ENCODE measurements at regions not wholly inside any gene's neighbourhood (a gene's known extent, or its start where the extent isn't known, plus 50 kb on each side); places are given as distances from the start of the nearest gene placed in this dataset.

GRCh38 chr20:50381075-50381732, 129.0 kb upstream of the PTPN1 start:
- DNase-seq, result no peak

- no peak for DNase-seq
Measured at GRCh38 chr20:50381771-50382593, 128.2 kb upstream of the PTPN1 start.

GRCh38 chr20:50385733-50386640, 124.2 kb upstream of the PTPN1 start:
- DNase-seq, result no peak

- no peak for DNase-seq
Measured at GRCh38 chr20:50386641-50386960, 123.6 kb upstream of the PTPN1 start.

GRCh38 chr20:50387218-50387995, 122.8 kb upstream of the PTPN1 start:
- DNase-seq, result no peak

GRCh38 chr20:50387996-50388332, 122.2 kb upstream of the PTPN1 start:
- no peak for DNase-seq

- DNase-seq, result no peak
Measured at GRCh38 chr20:50388733-50389437, 121.3 kb upstream of the PTPN1 start.

- no peak for DNase-seq
Measured at GRCh38 chr20:50389438-50389807, 120.8 kb upstream of the PTPN1 start.

- DNase-seq, result no peak
Measured at GRCh38 chr20:50389808-50390684, 120.1 kb upstream of the PTPN1 start.

GRCh38 chr20:50390685-50391443, 119.3 kb upstream of the PTPN1 start:
- DNase-seq, result no peak

GRCh38 chr20:50391444-50392137, 118.6 kb upstream of the PTPN1 start:
- DNase-seq, result no peak

- DNase-seq, result no peak
Measured at GRCh38 chr20:50392138-50392866, 117.9 kb upstream of the PTPN1 start.

GRCh38 chr20:50393242-50393641, 116.9 kb upstream of the PTPN1 start:
- no peak for DNase-seq

GRCh38 chr20:50393990-50394561, 116.1 kb upstream of the PTPN1 start:
- no peak for DNase-seq

- no peak for DNase-seq
Measured at GRCh38 chr20:50394569-50394968, 115.6 kb upstream of the PTPN1 start.

- no peak for DNase-seq
Measured at GRCh38 chr20:50395251-50395729, 114.9 kb upstream of the PTPN1 start.

GRCh38 chr20:50395914-50396488, 114.2 kb upstream of the PTPN1 start:
- no peak for DNase-seq

- no peak for DNase-seq
Measured at GRCh38 chr20:50396623-50397022, 113.6 kb upstream of the PTPN1 start.

Measured in NCI-H2029 treated with DMSO at 0.1 percent for 48 hours (cell line).